H1 (cell line): ENCODE measurements at regions not wholly inside any gene's neighbourhood (a gene's known extent, or its start where the extent isn't known, plus 50 kb on each side); places are given as distances from the start of the nearest gene placed in this dataset.
"Not testable (repeated sequence)": the region's sequence is repeated elsewhere in the genome, so short reads cannot be mapped to it uniquely, and the experiment has no call there.

Experiments used
- CTCF ChIA-PET: fragments of 300-600 bp; sonication (Branson Sonifier 250); formaldehyde crosslinking; loops from one replicate; lab custom pipeline; 2021; ENCODE audit not compliant: partially characterized antibody; lab: Charles Lee
- POLR2A ChIA-PET: fragments of 300-600 bp; sonication (Branson Sonifier 250); formaldehyde crosslinking; loops from one replicate; lab custom pipeline; 2021; ENCODE audit warnings: inconsistent platforms; ENCODE audit not compliant: partially characterized antibody; lab: Charles Lee
- DNase-seq, 2 experiments: peaks; one replicate each; pipeline versions ENCODE4 v3.0.0 to v3.0.0-alpha.2; 2010 to 2022; ENCODE audit warnings: low spot score in 2 of 2, low read depth in 1 of 2, mixed read lengths in 1 of 2
- FAIRE-seq: peaks from 2 replicates; lab custom pipeline; 2011; peaks lifted over from hg19 to GRCh38; lab: Jason Lieb, UNC
- H2AFZ ChIP-seq: 2 replicates; pipeline ENCODE4 v1.8.1; 2012; ENCODE audit warnings: low read length, inconsistent platforms
- H2AK5ac ChIP-seq: 2 replicates; pipeline ENCODE4 v1.6.1; 2013; ENCODE audit warnings: low read depth, low read length
- H2BK120ac ChIP-seq: replicated peaks from 2 replicates; pipeline ENCODE3; 2013; ENCODE audit warnings: low read depth, low read length, inconsistent platforms
- H2BK12ac ChIP-seq: 2 replicates; pipeline ENCODE4 v1.6.1; 2013; ENCODE audit warnings: low read depth, low read length
- H2BK15ac ChIP-seq: 2 replicates; pipeline ENCODE4 v1.6.1; 2013; ENCODE audit warnings: low read length
- H2BK20ac ChIP-seq: 2 replicates; pipeline ENCODE4 v1.6.1; 2013; ENCODE audit warnings: low read length
- H2BK5ac ChIP-seq: 2 replicates; pipeline ENCODE4 v1.6.1; 2013; ENCODE audit warnings: low read depth, low read length
- H3K14ac ChIP-seq: 2 replicates; pipeline ENCODE4 v1.6.1; 2013; ENCODE audit warnings: inconsistent platforms; ENCODE audit not compliant: insufficient read length
- H3K18ac ChIP-seq: 2 replicates; pipeline ENCODE4 v1.6.1; 2013; ENCODE audit warnings: low read length; ENCODE audit errors: extremely low read depth
- H3K23ac ChIP-seq: 2 replicates; pipeline ENCODE4 v1.6.1; 2013; ENCODE audit warnings: inconsistent platforms; ENCODE audit not compliant: insufficient read length
- H3K23me2 ChIP-seq: 2 replicates; pipeline ENCODE4 v1.6.1; 2013; ENCODE audit warnings: low read depth, low read length
- H3K27ac ChIP-seq: 2 replicates; pipeline ENCODE4 v1.6.1; 2011; ENCODE audit warnings: low read depth, low read length, inconsistent platforms
- H3K27me3 ChIP-seq, 4 experiments: replicated peaks in 1 of 4; 1 replicate in 1 of 4; 2 replicates in 3 of 4; pipeline versions ENCODE4 v1.6.1 to v1.8.1; 2011 to 2013; ENCODE audit warnings: low read length in 3 of 4, mild to moderate bottlenecking in 3 of 4, inconsistent platforms in 2 of 4, mixed read lengths in 2 of 4, moderate library complexity in 1 of 4; ENCODE audit not compliant: control insufficient read depth in 3 of 4, insufficient read depth in 3 of 4; ENCODE audit errors: extremely low read depth in 1 of 4
- H3K36me3 ChIP-seq, 4 experiments: 2 replicates each; pipeline versions ENCODE4 v1.6.1 to v1.8.1; 2011 to 2013; ENCODE audit warnings: mild to moderate bottlenecking in 4 of 4, low read length in 3 of 4, moderate library complexity in 2 of 4, control low read depth in 1 of 4, inconsistent platforms in 1 of 4; ENCODE audit not compliant: insufficient read depth in 4 of 4, control insufficient read depth in 2 of 4
- H3K4ac ChIP-seq: replicated peaks from 2 replicates; pipeline ENCODE3; 2013; ENCODE audit warnings: low read length, low read depth, mixed read lengths, inconsistent platforms; ENCODE audit not compliant: insufficient read length
- H3K4me1 ChIP-seq, 4 experiments: replicated peaks in 1 of 4; 1 replicate in 1 of 4; 2 replicates in 3 of 4; pipeline versions ENCODE4 v1.6.1 to v1.8.1; 2011 to 2013; ENCODE audit warnings: low read length in 3 of 4, inconsistent platforms in 2 of 4, mixed read lengths in 1 of 4; ENCODE audit not compliant: insufficient read depth in 4 of 4, control insufficient read depth in 3 of 4
- H3K4me2 ChIP-seq, 2 experiments: 2 replicates each; pipeline versions ENCODE4 v1.6.1 to v1.8.1; 2011 to 2013; ENCODE audit warnings: low read depth in 2 of 2, low read length in 2 of 2, control low read depth in 1 of 2, inconsistent platforms in 1 of 2, mild to moderate bottlenecking in 1 of 2; ENCODE audit not compliant: insufficient read depth in 1 of 2
- H3K4me3 ChIP-seq, 4 experiments: fragments of 200-600, 300-600 bp in 1 of 4; sonication (generic), shearing (Covaris generic), sonication (Bioruptor Twin) in 1 of 4; 2 replicates each; pipeline versions ENCODE4 v1.5.1 to v1.8.1; 2011 to 2016; ENCODE audit warnings: low read length in 4 of 4, low read depth in 3 of 4, control low read depth in 2 of 4, inconsistent platforms in 2 of 4, mild to moderate bottlenecking in 2 of 4, mixed read lengths in 1 of 4, moderate library complexity in 1 of 4; ENCODE audit not compliant: insufficient read depth in 2 of 4; ENCODE audit errors: extremely low read depth in 1 of 4
- H3K56ac ChIP-seq: replicated peaks from 2 replicates; pipeline ENCODE3; 2013; ENCODE audit warnings: low read depth, mild to moderate bottlenecking, mixed read lengths, low read length, inconsistent platforms; ENCODE audit not compliant: insufficient read length
- H3K79me1 ChIP-seq: 2 replicates; pipeline ENCODE4 v1.6.1; 2013; ENCODE audit warnings: low read depth, low read length, control low read depth
- H3K79me2 ChIP-seq, 2 experiments: 2 replicates each; pipeline versions ENCODE4 v1.6.1 to v1.8.1; 2012 to 2013; ENCODE audit warnings: low read length in 2 of 2, mild to moderate bottlenecking in 2 of 2, inconsistent platforms in 1 of 2; ENCODE audit not compliant: insufficient read depth in 2 of 2, control insufficient read depth in 1 of 2
- H3K9ac ChIP-seq, 4 experiments: replicated peaks in 1 of 4; 1 replicate in 1 of 4; 2 replicates in 3 of 4; pipeline versions ENCODE4 v1.6.1 to v1.8.1; 2011 to 2013; ENCODE audit warnings: low read depth in 3 of 4, low read length in 3 of 4, control low read depth in 2 of 4, mild to moderate bottlenecking in 2 of 4, moderate library complexity in 2 of 4, inconsistent platforms in 1 of 4; ENCODE audit errors: extremely low read depth in 1 of 4
- H3K9me3 ChIP-seq, 2 experiments: 2 replicates each; pipeline versions ENCODE4 v1.6.1 to v1.8.1; 2012 to 2013; ENCODE audit warnings: mild to moderate bottlenecking in 2 of 2, moderate library complexity in 2 of 2, control low read depth in 1 of 2, inconsistent platforms in 1 of 2, low read depth in 1 of 2, low read length in 1 of 2, mixed read lengths in 1 of 2; ENCODE audit not compliant: insufficient read depth in 2 of 2
- H4K20me1 ChIP-seq, 2 experiments: replicated peaks in 1 of 2; 2 replicates each; pipeline versions ENCODE3 to v1.8.1; 2011 to 2013; ENCODE audit warnings: inconsistent platforms in 2 of 2, low read length in 2 of 2, mild to moderate bottlenecking in 1 of 2; ENCODE audit not compliant: insufficient read depth in 2 of 2, control insufficient read depth in 1 of 2
- H4K5ac ChIP-seq: 2 replicates; pipeline ENCODE4 v1.6.1; 2013; ENCODE audit warnings: low read length, low read depth, mixed read lengths, inconsistent platforms; ENCODE audit not compliant: insufficient read length
- H4K8ac ChIP-seq: 2 replicates; pipeline ENCODE4 v1.8.0; 2013; ENCODE audit warnings: mild to moderate bottlenecking, moderate library complexity, low read length, inconsistent platforms; ENCODE audit not compliant: insufficient read depth; ENCODE audit errors: extremely low read depth
- H4K91ac ChIP-seq: replicated peaks from 2 replicates; pipeline ENCODE3; 2013; ENCODE audit warnings: low read length, mixed read lengths, inconsistent platforms; ENCODE audit not compliant: insufficient read length
- WGBS, 2 experiments: shearing (Covaris generic) in 1 of 2; methylation state at CpG; one replicate each; pipeline versions ENCODE4 v1.1.6 to v1.1.7; 2013 to 2015; ENCODE audit warnings: low lambda C conversion rate in 2 of 2, mixed read lengths in 2 of 2, inconsistent platforms in 1 of 2, low coverage in 1 of 2, missing lambda C conversion rate in 1 of 2; ENCODE audit not compliant: insufficient replicate concordance in 2 of 2, insufficient coverage in 1 of 2, insufficient read length in 1 of 2; ENCODE audit errors: extremely low coverage in 1 of 2, missing lambda C conversion rate in 1 of 2; 5-methylcytosine and 5-hydroxymethylcytosine counted together
- TF ChIP-seq, protein P1 (sequence below), 3 experiments: IDR thresholded peaks; 1 replicate in 2 of 3; 2 replicates in 1 of 3; pipeline versions ENCODE4 v1.5.1 to v1.6.1; 2011; ENCODE audit warnings: low read length in 3 of 3, mild to moderate bottlenecking in 3 of 3, inconsistent platforms in 2 of 3, low read depth in 1 of 3, moderate library complexity in 1 of 3; ENCODE audit not compliant: insufficient read depth in 1 of 3; ENCODE audit errors: control extremely low read depth in 1 of 3

DNA sequence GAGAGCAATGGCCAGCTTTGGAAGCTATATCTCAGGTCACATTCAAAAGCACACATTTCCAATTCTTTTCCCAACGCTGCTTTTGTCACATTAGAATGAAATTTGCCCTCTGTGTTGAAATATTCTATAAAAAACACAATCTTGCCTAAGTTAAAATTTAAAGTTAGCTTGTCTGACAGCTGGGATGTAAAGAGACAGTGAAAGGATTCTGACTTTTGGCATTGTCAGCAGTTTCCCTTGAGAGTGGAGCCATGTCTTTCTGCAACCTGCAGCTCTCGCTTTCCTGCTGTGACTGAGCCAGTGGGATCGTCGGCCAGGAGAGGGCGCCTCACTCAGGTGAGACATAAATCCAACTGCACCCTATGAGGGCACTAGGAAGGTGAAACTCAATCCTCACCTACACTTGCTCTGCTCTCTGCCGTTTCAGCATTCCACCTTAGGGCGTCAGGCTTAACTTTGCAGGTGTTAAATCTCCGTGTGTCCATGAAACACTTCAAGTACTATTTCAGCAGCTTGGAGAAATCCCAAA, 537.9 kb downstream of the TUBA3C start:
- H3K23ac ChIP-seq, H3K4me1 ChIP-seq, H3K27me3 ChIP-seq, FAIRE-seq, H2AK5ac ChIP-seq, H3K23me2 ChIP-seq, H3K4me3 ChIP-seq, H4K20me1 ChIP-seq, H2BK20ac ChIP-seq, H2BK15ac ChIP-seq, H4K8ac ChIP-seq, H3K36me3 ChIP-seq, H2BK12ac ChIP-seq, H3K79me2 ChIP-seq, H4K5ac ChIP-seq, POLR2A ChIA-PET, H2AFZ ChIP-seq: not testable (repeated sequence)
- peak in 1 of 2 experiments; percentile 44 for DNase-seq
- 60% methylated on average over 7 of the region's 8 CpGs; no CpG with 5 or more reads in 1 of the 2 experiments for WGBS, 2 experiments
- TF ChIP-seq, protein P1, sequence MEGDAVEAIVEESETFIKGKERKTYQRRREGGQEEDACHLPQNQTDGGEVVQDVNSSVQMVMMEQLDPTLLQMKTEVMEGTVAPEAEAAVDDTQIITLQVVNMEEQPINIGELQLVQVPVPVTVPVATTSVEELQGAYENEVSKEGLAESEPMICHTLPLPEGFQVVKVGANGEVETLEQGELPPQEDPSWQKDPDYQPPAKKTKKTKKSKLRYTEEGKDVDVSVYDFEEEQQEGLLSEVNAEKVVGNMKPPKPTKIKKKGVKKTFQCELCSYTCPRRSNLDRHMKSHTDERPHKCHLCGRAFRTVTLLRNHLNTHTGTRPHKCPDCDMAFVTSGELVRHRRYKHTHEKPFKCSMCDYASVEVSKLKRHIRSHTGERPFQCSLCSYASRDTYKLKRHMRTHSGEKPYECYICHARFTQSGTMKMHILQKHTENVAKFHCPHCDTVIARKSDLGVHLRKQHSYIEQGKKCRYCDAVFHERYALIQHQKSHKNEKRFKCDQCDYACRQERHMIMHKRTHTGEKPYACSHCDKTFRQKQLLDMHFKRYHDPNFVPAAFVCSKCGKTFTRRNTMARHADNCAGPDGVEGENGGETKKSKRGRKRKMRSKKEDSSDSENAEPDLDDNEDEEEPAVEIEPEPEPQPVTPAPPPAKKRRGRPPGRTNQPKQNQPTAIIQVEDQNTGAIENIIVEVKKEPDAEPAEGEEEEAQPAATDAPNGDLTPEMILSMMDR (IDR thresholded peaks at IDR 0.05; ENCODE audit: control extremely low read depth in 1 of 3, insufficient read depth in 1 of 3, low read depth in 1 of 3, low read length in 3 of 3): peak in 2 of 3 experiments; percentile 13 to 17; a peak in 3 of 4 replicates
- TF ChIP-seq, all 59 proteins: peak for 1; not testable (repeated sequence) for 58
- H3K14ac ChIP-seq, H2BK5ac ChIP-seq, H3K4me2 ChIP-seq, H3K27ac ChIP-seq, H3K56ac ChIP-seq, H2BK120ac ChIP-seq, CTCF ChIA-PET, H3K4ac ChIP-seq, H4K91ac ChIP-seq, H3K9ac ChIP-seq, H3K79me1 ChIP-seq, H3K18ac ChIP-seq: not testable (repeated sequence)
- H3K9me3 ChIP-seq: peaks cover 0 to 12% of the 10 kb centered on the region in 2 experiments; a peak in 1 of 4 replicates
